ENCODE measurements at regions not wholly inside any gene's neighbourhood (a gene's known extent, or its start where the extent isn't known, plus 50 kb on each side); places are given as distances from the start of the nearest gene placed in this dataset.

DNA sequence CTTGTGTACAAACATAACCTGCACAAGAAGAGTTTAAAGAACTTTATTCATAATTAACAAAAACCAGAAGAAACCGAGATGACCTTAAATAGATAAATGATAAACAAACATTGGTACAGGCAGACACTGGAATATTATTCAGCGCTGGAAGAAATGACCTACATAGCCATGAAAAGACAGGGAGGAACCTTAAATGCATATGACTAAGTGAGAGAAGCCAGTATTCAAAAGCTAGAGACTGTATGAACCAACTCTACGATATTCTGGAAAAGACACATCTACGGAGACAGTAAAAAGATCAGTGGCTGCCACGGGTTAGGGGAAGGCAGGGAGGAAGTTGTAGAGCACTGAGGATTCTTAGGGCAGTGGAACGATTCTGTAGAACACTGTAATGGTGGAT, 333.8 kb upstream of the AKR1E2 start:
- Histone ChIP-seq H3K4me3 (ENCODE audit: low read depth in 1 of 2, low read length in 2 of 2) (no peak overlapping the region), H3K4me2 (ENCODE audit: insufficient read depth, low read length) (no peak overlapping the region)
- TF ChIP-seq EZH2 (IDR thresholded peaks at IDR 0.05; ENCODE audit: borderline replicate concordance, low read depth, low read length, severe bottlenecking), result no peak
- TF ChIP-seq, protein P1, sequence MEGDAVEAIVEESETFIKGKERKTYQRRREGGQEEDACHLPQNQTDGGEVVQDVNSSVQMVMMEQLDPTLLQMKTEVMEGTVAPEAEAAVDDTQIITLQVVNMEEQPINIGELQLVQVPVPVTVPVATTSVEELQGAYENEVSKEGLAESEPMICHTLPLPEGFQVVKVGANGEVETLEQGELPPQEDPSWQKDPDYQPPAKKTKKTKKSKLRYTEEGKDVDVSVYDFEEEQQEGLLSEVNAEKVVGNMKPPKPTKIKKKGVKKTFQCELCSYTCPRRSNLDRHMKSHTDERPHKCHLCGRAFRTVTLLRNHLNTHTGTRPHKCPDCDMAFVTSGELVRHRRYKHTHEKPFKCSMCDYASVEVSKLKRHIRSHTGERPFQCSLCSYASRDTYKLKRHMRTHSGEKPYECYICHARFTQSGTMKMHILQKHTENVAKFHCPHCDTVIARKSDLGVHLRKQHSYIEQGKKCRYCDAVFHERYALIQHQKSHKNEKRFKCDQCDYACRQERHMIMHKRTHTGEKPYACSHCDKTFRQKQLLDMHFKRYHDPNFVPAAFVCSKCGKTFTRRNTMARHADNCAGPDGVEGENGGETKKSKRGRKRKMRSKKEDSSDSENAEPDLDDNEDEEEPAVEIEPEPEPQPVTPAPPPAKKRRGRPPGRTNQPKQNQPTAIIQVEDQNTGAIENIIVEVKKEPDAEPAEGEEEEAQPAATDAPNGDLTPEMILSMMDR (IDR thresholded peaks at IDR 0.05; ENCODE audit: borderline replicate concordance, extremely low read depth, low read length, poor library complexity, severe bottlenecking), result no peak

GRCh38 chr10:4488904-4489303, 337.1 kb upstream of the AKR1E2 start:
- Histone ChIP-seq H3K9ac (ENCODE audit: low read depth, low read length) (no peak overlapping the region), H3K79me2 (ENCODE audit: insufficient read depth, low read length) (no peaks in the 10 kb centered on the region), H3K36me3 (ENCODE audit: insufficient read depth, low read length) (no peaks in the 10 kb centered on the region), H3K4me3 (ENCODE audit: low read depth in 1 of 2, low read length in 2 of 2) (no peak overlapping the region), H3K4me1 (ENCODE audit: insufficient read depth, low read length) (no peaks in the 10 kb centered on the region), H3K27ac (ENCODE audit: low read length) (no peak overlapping the region), H3K4me2 (ENCODE audit: insufficient read depth, low read length) (no peak overlapping the region), H3K27me3 (ENCODE audit: insufficient read depth, low read length, poor library complexity) (no peaks in the 10 kb centered on the region), H3K9me3 (ENCODE audit: insufficient read depth, low read length, severe bottlenecking) (no peaks in the 10 kb centered on the region), H2AFZ (ENCODE audit: low read depth, low read length) (no peak overlapping the region), H4K20me1 (ENCODE audit: insufficient read depth, low read length) (no peaks in the 10 kb centered on the region)
- TF ChIP-seq EZH2 (IDR thresholded peaks at IDR 0.05; ENCODE audit: borderline replicate concordance, low read depth, low read length, severe bottlenecking), result no peak
- TF ChIP-seq, protein P1 (IDR thresholded peaks at IDR 0.05; ENCODE audit: borderline replicate concordance, extremely low read depth, low read length, poor library complexity, severe bottlenecking), result no peak
- ATAC-seq (ENCODE audit: insufficient read depth, low read depth) (no peak), DNase-seq (no peak)

More for the DNA sequence above, 333.8 kb upstream of the AKR1E2 start:
- Histone ChIP-seq H3K9ac (ENCODE audit: low read depth, low read length) (no peak overlapping the region), H3K27ac (ENCODE audit: low read length) (no peak overlapping the region), H3K79me2 (ENCODE audit: insufficient read depth, low read length) (no peaks in the 10 kb centered on the region), H3K4me1 (ENCODE audit: insufficient read depth, low read length) (no peaks in the 10 kb centered on the region), H3K36me3 (ENCODE audit: insufficient read depth, low read length) (no peaks in the 10 kb centered on the region), H4K20me1 (ENCODE audit: insufficient read depth, low read length) (no peaks in the 10 kb centered on the region), H3K9me3 (ENCODE audit: insufficient read depth, low read length, severe bottlenecking) (no peaks in the 10 kb centered on the region), H3K27me3 (ENCODE audit: insufficient read depth, low read length, poor library complexity) (no peaks in the 10 kb centered on the region), H2AFZ (ENCODE audit: low read depth, low read length) (no peak overlapping the region)
- DNase-seq (no peak), ATAC-seq (ENCODE audit: insufficient read depth, low read depth) (no peak)

- Histone ChIP-seq H3K4me2 (ENCODE audit: insufficient read depth, low read length) (no peak overlapping the region), H3K27ac (ENCODE audit: low read length) (no peak overlapping the region), H2AFZ (ENCODE audit: low read depth, low read length) (no peak overlapping the region), H4K20me1 (ENCODE audit: insufficient read depth, low read length) (no peaks in the 10 kb centered on the region), H3K4me3 (ENCODE audit: low read depth in 1 of 2, low read length in 2 of 2) (no peak overlapping the region), H3K79me2 (ENCODE audit: insufficient read depth, low read length) (no peaks in the 10 kb centered on the region), H3K9me3 (ENCODE audit: insufficient read depth, low read length, severe bottlenecking) (no peaks in the 10 kb centered on the region), H3K9ac (ENCODE audit: low read depth, low read length) (no peak overlapping the region), H3K27me3 (ENCODE audit: insufficient read depth, low read length, poor library complexity) (no peaks in the 10 kb centered on the region), H3K36me3 (ENCODE audit: insufficient read depth, low read length) (no peaks in the 10 kb centered on the region), H3K4me1 (ENCODE audit: insufficient read depth, low read length) (no peaks in the 10 kb centered on the region)
- ATAC-seq (ENCODE audit: insufficient read depth, low read depth), result no peak
- no peak for DNase-seq
- TF ChIP-seq, protein P1 (IDR thresholded peaks at IDR 0.05; ENCODE audit: borderline replicate concordance, extremely low read depth, low read length, poor library complexity, severe bottlenecking), result no peak
- TF ChIP-seq EZH2 (IDR thresholded peaks at IDR 0.05; ENCODE audit: borderline replicate concordance, low read depth, low read length, severe bottlenecking), result no peak
Observed at GRCh38 chr10:4485636-4486035, 340.4 kb upstream of the AKR1E2 start.

DNA sequence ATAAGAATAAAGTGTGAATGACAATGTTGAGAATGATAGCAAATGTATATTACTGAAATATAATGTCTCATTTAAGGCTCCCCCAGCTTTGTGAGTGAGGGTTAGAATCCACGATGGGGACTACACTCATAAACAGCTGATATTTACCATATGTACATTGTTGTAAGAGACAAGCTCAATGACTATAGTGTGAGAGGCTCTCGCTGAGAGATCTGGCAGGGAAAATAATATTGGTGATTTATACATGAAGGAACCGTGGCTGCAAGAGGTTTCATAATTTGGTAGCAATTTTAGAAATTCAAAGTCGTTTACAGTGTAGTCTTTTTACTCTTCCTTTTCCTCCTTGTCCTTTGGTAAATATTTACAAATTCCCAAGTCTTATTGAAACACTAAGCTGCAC, 342.2 kb upstream of the AKR1E2 start:
- H3K4me1 ChIP-seq (ENCODE audit: insufficient read depth, low read length), result no peaks in the 10 kb centered on the region
- H3K79me2 ChIP-seq (ENCODE audit: insufficient read depth, low read length), result no peaks in the 10 kb centered on the region
- no peak overlapping the region for H3K4me3 ChIP-seq (ENCODE audit: low read depth in 1 of 2, low read length in 2 of 2)
- DNase-seq (no peak), ATAC-seq (ENCODE audit: insufficient read depth, low read depth) (no peak)
- H3K27ac ChIP-seq (ENCODE audit: low read length), result no peak overlapping the region
- H3K4me2 ChIP-seq (ENCODE audit: insufficient read depth, low read length), result no peak overlapping the region
- H4K20me1 ChIP-seq (ENCODE audit: insufficient read depth, low read length), result no peaks in the 10 kb centered on the region
- H3K9ac ChIP-seq (ENCODE audit: low read depth, low read length), result no peak overlapping the region
- H3K27me3 ChIP-seq (ENCODE audit: insufficient read depth, low read length, poor library complexity), result no peaks in the 10 kb centered on the region
- TF ChIP-seq, protein P1 (IDR thresholded peaks at IDR 0.05; ENCODE audit: borderline replicate concordance, extremely low read depth, low read length, poor library complexity, severe bottlenecking), result no peak
- no peak for TF ChIP-seq EZH2 (IDR thresholded peaks at IDR 0.05; ENCODE audit: borderline replicate concordance, low read depth, low read length, severe bottlenecking)
- H3K36me3 ChIP-seq (ENCODE audit: insufficient read depth, low read length), result no peaks in the 10 kb centered on the region
- no peak overlapping the region for H2AFZ ChIP-seq (ENCODE audit: low read depth, low read length)
- peaks cover 3% of the 10 kb centered on the region for H3K9me3 ChIP-seq (ENCODE audit: insufficient read depth, low read length, severe bottlenecking)

Data from DND-41 (cell line).